ENCODE measurements at regions not wholly inside any gene's neighbourhood (a gene's known extent, or its start where the extent isn't known, plus 50 kb on each side); places are given as distances from the start of the nearest gene placed in this dataset.

- no peak overlapping the region for H3K27ac ChIP-seq
- intact Hi-C loops (cut with DNase I; ENCODE audit: low total_unique reads), result no loop called here
- H3K36me3 ChIP-seq, result no peaks in the 10 kb centered on the region
- TF ChIP-seq POLR2A (IDR thresholded peaks at IDR 0.05) (no peak), CTCF (IDR thresholded peaks at IDR 0.05 in 4 of 5, conservative IDR thresholded peaks at IDR 0.05 in 1 of 5) (no peak)
- H3K4me1 ChIP-seq, result no peaks in the 10 kb centered on the region
- in situ Hi-C loops (cut with MboI; ENCODE audit: low sequenced_read_pairs in 4 of 4), result no loop called here
- DNase-seq (no peak), ATAC-seq (no peak)
- no peaks in the 10 kb centered on the region for H3K9me3 ChIP-seq
- H3K27me3 ChIP-seq, result no peaks in the 10 kb centered on the region
- no peak overlapping the region for H3K4me3 ChIP-seq
Measured at GRCh38 chr14:94979891-94980290, 177.4 kb downstream of the DICER1 start.

DNA sequence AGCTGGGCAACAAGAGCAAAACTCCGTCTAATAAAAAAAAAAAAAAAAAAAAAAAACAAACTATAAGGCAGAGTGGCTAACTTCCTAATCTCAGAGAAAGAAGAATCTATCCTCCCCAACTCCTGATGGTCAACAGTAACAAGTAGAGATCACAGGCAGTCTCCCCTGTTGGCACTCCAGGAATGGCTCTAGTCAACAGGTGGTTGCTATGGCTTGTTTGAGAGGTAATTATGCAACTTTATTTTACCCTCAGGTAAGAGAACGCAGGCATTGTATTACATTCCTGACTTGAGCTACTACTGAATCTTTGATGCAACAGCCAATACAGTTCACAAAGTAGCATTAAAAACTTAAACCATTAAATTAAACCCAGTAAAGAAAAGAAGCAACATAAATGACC is 180.3 kb downstream of the DICER1 start:
- no peak for ATAC-seq
- Histone ChIP-seq H3K4me1 (peaks cover 0 to 4% of the 10 kb centered on the region in 2 donors), H3K36me3 (no peaks in the 10 kb centered on the region), H3K9me3 (no peaks in the 10 kb centered on the region), H3K4me3 (no peak overlapping the region), H3K27ac (no peak overlapping the region), H3K27me3 (no peaks in the 10 kb centered on the region)
- no peak for DNase-seq
- TF ChIP-seq POLR2A (IDR thresholded peaks at IDR 0.05), result no peak
- intact Hi-C loops (cut with DNase I; ENCODE audit: low total_unique reads) (no loop called here), in situ Hi-C loops (cut with MboI; ENCODE audit: low sequenced_read_pairs in 4 of 4) (no loop called here)

DNA sequence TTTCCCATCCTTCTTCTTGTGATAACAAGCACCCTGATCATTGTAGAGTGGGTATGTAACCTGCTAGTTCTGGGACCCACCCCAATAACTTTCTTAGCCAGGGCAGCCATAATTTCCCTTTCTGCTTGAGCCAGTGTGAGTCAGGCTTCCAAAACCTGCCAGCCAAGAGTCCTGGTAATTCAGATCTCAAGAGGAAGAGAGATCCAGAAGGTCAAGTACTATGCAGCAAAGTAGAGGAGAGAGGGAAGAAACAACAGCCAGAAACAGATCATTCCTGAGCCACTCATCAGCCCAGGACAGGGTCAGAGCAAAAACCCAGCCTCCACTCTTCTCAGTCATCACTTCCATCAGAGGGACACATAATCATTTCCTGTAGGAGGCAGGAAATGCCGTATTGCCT is 182.0 kb downstream of the DICER1 start:
- Histone ChIP-seq H3K4me3 (no peak overlapping the region), H3K4me1 (peaks cover 0 to 4% of the 10 kb centered on the region in 2 donors), H3K9me3 (no peaks in the 10 kb centered on the region), H3K27me3 (no peaks in the 10 kb centered on the region), H3K36me3 (no peaks in the 10 kb centered on the region), H3K27ac (peak overlapping the region in 2 of 4 donors; percentile 7 to 46)
- intact Hi-C loops (cut with DNase I; ENCODE audit: low total_unique reads) (no loop called here), in situ Hi-C loops (cut with MboI; ENCODE audit: low sequenced_read_pairs in 4 of 4) (no loop called here)
- TF ChIP-seq POLR2A (IDR thresholded peaks at IDR 0.05) (no peak), CTCF (IDR thresholded peaks at IDR 0.05 in 4 of 5, conservative IDR thresholded peaks at IDR 0.05 in 1 of 5) (no peak)
- DNase-seq (no peak), ATAC-seq (no peak)

GRCh38 chr14:94974893-94975292 is 182.4 kb downstream of the DICER1 start:
- Histone ChIP-seq H3K36me3 (no peaks in the 10 kb centered on the region), H3K27me3 (no peaks in the 10 kb centered on the region), H3K9me3 (no peaks in the 10 kb centered on the region), H3K4me1 (peaks cover 0 to 4% of the 10 kb centered on the region in 2 donors), H3K4me3 (no peak overlapping the region), H3K27ac (peak overlapping the region in 2 of 4 donors; percentile 7 to 46)
- intact Hi-C loops (cut with DNase I; ENCODE audit: low total_unique reads), result no loop called here
- DNase-seq, result peak in 1 of 2 donors; percentile 37
- TF ChIP-seq CTCF (IDR thresholded peaks at IDR 0.05 in 4 of 5, conservative IDR thresholded peaks at IDR 0.05 in 1 of 5) (no peak), POLR2A (IDR thresholded peaks at IDR 0.05) (no peak)
- peak; percentile 53 to 75 for ATAC-seq
- in situ Hi-C loops (cut with MboI; ENCODE audit: low sequenced_read_pairs in 4 of 4), result no loop called here

- intact Hi-C loops (cut with DNase I; ENCODE audit: low total_unique reads), result no loop called here
- in situ Hi-C loops (cut with MboI; ENCODE audit: low sequenced_read_pairs in 4 of 4), result no loop called here
- no peaks in the 10 kb centered on the region for H3K9me3 ChIP-seq
- peaks cover 0 to 4% of the 10 kb centered on the region in 2 donors for H3K4me1 ChIP-seq
- H3K27me3 ChIP-seq, result no peaks in the 10 kb centered on the region
- H3K36me3 ChIP-seq, result no peaks in the 10 kb centered on the region
- no peak for DNase-seq
- H3K4me3 ChIP-seq, result no peak overlapping the region
- no peak overlapping the region for H3K27ac ChIP-seq
- ATAC-seq, result no peak
- TF ChIP-seq CTCF (IDR thresholded peaks at IDR 0.05 in 4 of 5, conservative IDR thresholded peaks at IDR 0.05 in 1 of 5) (no peak), POLR2A (IDR thresholded peaks at IDR 0.05) (no peak)
Measured at GRCh38 chr14:94974422-94974821, 182.9 kb downstream of the DICER1 start.

All from gastrocnemius medialis (tissue), 4 donors.